Ovary (tissue), 3 donors: ENCODE measurements at regions not wholly inside any gene's neighbourhood (a gene's known extent, or its start where the extent isn't known, plus 50 kb on each side); places are given as distances from the start of the nearest gene placed in this dataset.

Experiments used
- EP300 ChIP-seq: sonication (generic); formaldehyde crosslinking; IDR thresholded peaks from one replicate; pipeline ENCODE4 v1.6.1; 2017; ENCODE audit warnings: antibody characterized with exemption
- POLR2A ChIP-seq: fragments of 450-650 bp; IDR thresholded peaks from one replicate; pipeline ENCODE4 v1.6.1; 2017; ENCODE audit warnings: antibody characterized with exemption, mild to moderate bottlenecking, moderate library complexity
- TF ChIP-seq, protein P1 (sequence below), 3 donors: fragments of 450-650 bp in 2 of 3; fragments of 200-600 bp in 1 of 3; IDR thresholded peaks; one replicate each; pipeline versions ENCODE4 v1.5.1 to v1.8.0; 2016 to 2022; ENCODE audit warnings: antibody characterized with exemption in 3 of 3, mild to moderate bottlenecking in 1 of 3
- donor health status: DM: no; HTN: no; CAD: no.

GRCh38 chrX:46279925-46280313 is 265.3 kb downstream of the ZNF674 start:
- TF ChIP-seq, protein P1, sequence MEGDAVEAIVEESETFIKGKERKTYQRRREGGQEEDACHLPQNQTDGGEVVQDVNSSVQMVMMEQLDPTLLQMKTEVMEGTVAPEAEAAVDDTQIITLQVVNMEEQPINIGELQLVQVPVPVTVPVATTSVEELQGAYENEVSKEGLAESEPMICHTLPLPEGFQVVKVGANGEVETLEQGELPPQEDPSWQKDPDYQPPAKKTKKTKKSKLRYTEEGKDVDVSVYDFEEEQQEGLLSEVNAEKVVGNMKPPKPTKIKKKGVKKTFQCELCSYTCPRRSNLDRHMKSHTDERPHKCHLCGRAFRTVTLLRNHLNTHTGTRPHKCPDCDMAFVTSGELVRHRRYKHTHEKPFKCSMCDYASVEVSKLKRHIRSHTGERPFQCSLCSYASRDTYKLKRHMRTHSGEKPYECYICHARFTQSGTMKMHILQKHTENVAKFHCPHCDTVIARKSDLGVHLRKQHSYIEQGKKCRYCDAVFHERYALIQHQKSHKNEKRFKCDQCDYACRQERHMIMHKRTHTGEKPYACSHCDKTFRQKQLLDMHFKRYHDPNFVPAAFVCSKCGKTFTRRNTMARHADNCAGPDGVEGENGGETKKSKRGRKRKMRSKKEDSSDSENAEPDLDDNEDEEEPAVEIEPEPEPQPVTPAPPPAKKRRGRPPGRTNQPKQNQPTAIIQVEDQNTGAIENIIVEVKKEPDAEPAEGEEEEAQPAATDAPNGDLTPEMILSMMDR (IDR thresholded peaks at IDR 0.05): no peak
- no peak for TF ChIP-seq POLR2A
- TF ChIP-seq EP300: no peak
